ENCODE measurements at regions not wholly inside any gene's neighbourhood (a gene's known extent, or its start where the extent isn't known, plus 50 kb on each side); places are given as distances from the start of the nearest gene placed in this dataset.
"Not testable (repeated sequence)": the region's sequence is repeated elsewhere in the genome, so short reads cannot be mapped to it uniquely, and the experiment has no call there.

DNA sequence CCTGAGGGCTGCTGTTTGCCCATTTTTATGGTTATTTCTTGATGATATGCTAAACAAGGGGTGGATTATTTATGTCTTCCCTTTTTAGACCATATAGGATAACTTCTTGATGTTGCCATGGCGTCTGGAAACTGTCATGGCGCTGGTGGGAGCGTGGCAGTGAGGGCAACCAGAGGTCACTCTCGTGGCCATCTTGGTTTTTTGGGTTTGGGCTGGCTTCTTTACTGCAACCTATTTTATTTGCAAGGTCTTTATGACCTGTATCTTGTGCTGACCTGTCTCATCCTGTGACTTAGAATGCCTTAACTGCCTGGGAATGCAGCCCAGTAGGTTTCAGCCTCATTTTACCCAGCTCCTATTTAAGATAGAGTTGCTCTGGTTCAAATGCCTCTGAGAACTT, 429.7 kb downstream of the SH2D4B start:
- TF ChIP-seq, protein P1, sequence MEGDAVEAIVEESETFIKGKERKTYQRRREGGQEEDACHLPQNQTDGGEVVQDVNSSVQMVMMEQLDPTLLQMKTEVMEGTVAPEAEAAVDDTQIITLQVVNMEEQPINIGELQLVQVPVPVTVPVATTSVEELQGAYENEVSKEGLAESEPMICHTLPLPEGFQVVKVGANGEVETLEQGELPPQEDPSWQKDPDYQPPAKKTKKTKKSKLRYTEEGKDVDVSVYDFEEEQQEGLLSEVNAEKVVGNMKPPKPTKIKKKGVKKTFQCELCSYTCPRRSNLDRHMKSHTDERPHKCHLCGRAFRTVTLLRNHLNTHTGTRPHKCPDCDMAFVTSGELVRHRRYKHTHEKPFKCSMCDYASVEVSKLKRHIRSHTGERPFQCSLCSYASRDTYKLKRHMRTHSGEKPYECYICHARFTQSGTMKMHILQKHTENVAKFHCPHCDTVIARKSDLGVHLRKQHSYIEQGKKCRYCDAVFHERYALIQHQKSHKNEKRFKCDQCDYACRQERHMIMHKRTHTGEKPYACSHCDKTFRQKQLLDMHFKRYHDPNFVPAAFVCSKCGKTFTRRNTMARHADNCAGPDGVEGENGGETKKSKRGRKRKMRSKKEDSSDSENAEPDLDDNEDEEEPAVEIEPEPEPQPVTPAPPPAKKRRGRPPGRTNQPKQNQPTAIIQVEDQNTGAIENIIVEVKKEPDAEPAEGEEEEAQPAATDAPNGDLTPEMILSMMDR (conservative IDR thresholded peaks at IDR 0.05; ENCODE audit: low read depth, low read length), result not testable (repeated sequence)
- not testable (repeated sequence) for TF ChIP-seq EZH2 (IDR thresholded peaks at IDR 0.05; ENCODE audit: borderline replicate concordance, low read depth, low read length, poor library complexity, severe bottlenecking)

Data from A673 (cell line).